ENCODE measurements at regions not wholly inside any gene's neighbourhood (a gene's known extent, or its start where the extent isn't known, plus 50 kb on each side); places are given as distances from the start of the nearest gene placed in this dataset.
"Not testable (repeated sequence)": the region's sequence is repeated elsewhere in the genome, so short reads cannot be mapped to it uniquely, and the experiment has no call there.

DNA sequence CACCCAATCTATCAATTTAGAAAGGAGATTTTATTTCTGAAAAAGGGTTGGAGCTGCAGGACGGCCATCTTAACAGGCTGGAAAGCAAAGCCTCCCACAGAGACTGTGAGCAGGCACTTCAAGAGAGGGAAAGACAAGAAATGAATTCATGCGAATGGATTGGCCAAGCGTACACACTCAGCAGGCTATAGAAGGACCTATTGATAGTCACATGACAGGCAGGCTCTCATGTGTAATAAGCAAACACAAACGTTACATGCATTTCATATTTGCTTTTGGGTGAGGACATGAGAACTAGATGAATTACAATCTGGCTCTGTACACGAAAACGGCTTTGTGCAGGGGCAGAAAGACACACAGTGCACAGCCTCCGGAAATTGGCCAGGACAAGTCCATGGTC, 83.9 kb upstream of the GOLGA6L6 start:
- DNase-seq (ENCODE audit: low read depth in 4 of 4, low spot score in 1 of 4), result not testable (repeated sequence)

DNA sequence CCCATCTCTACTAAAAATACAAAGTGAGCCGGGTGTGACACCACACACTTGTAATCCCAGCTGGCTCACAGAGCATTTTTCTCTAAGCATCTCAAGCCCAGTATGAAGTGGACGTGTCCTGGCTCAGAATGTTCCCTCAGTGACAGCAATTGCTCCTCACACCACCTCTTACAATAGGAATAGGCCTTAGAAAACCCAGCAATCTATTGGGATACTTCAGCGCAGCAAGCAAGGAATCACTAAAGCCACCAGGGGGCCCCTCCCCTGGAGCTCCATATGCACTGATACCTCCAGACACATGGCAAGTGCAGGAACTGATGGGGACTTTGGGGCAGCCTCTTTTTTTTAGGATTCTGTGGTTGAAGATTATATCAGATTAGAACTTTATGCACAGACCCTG, 82.5 kb upstream of the GOLGA6L6 start:
- peak in 1 of 4 experiments; percentile 24 for DNase-seq (ENCODE audit: low read depth in 4 of 4, low spot score in 1 of 4)

DNA sequence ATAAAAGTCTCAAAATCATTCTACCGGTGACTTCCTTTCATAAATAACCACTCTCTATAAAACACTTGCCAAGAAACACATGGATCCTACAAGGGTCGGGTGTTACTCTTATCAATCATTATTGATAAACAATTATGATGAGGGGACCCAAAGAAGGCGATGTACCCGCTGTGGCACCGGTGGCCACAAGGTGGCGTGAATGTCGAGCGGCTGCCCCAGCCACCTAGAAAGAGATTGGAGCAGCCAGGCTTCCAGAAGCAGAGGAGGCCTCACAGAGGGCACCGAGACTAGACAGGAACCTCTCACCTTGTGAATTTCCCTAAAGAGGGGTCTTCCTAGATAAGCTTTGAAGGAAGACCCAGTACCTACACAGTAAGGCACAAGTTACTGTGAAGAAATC, 80.5 kb upstream of the GOLGA6L6 start:
- not testable (repeated sequence) for DNase-seq (ENCODE audit: low read depth in 4 of 4, low spot score in 1 of 4)

- not testable (repeated sequence) for DNase-seq (ENCODE audit: low read depth in 4 of 4, low spot score in 1 of 4)
Observed at GRCh38 chr15:20614549-20614948, 72.9 kb upstream of the GOLGA6L6 start.

GRCh38 chr15:20612796-20613195, 71.2 kb upstream of the GOLGA6L6 start:
- not testable (repeated sequence) for DNase-seq (ENCODE audit: low read depth in 4 of 4, low spot score in 1 of 4)

DNA sequence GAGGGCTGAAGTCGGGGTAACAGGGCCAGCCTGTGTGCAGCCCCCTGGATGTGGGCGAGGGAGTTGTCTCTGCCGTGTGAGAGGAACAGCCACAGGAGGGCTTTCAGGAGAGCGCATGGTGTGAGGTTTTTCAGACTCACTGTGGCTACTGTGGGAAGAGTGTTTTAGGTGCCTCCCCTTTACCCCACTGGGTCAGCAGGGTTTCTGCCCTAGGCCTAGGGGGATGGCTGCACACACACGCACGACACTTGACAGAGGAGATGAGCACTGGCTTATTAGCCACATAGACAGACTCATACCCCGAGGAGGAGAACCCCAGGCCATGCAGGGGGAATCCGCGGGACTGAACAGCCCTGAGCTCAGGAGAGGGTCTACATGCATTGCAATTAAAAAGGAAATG, 70.8 kb upstream of the GOLGA6L6 start:
- DNase-seq (ENCODE audit: low read depth in 4 of 4, low spot score in 1 of 4), result not testable (repeated sequence)

DNA sequence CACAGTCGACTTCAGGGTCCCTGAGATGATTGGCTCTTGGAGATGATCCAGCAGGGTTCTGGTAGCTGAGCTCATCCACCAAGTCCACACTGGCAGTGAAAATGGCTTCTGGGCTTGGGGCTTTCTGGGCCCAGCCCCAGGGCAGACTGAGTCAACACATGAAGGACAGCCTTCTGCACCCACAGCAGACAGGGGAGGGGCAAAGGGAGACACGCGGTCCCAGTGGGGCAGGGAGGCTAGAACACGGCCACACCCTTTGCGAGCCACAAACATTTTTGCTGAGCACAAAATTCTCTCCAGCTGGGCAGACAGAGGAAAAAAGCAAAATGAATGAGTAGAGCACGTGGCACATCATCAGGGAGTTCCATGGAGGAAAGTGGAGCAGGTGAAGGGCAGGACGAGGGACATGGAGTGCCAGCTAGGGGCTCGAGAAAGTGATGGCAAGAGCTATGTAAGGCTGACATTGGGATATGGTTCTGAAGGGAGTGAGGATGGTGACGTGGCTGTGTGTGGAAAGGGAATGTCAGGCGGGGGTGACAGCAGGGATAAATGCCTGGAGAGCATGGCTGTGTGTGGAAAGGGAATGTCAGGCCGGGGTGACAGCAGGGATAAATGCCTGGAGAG, 70.2 kb upstream of the GOLGA6L6 start:
- not testable (repeated sequence) for DNase-seq (ENCODE audit: low read depth in 4 of 4, low spot score in 1 of 4)

DNA sequence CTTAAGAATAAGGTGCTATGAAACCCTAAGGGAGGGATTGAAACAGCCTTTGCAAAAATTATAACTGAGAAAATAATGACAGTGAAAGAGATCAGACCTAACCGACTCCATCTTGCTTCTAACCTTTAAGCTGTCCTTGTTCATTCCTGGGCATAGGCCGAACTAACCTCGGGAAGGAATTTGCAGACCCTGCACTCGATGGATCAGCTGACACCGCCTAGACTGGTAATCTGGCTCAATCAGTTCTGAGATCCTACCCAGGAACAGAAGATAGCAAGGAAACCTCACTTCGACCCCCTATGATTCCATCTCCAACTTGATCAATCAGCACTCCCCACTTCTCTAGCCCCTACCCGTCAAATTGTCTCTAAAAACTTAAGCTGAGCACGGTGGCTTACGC, 66.6 kb upstream of the GOLGA6L6 start:
- DNase-seq (ENCODE audit: low read depth in 4 of 4, low spot score in 1 of 4), result not testable (repeated sequence)

DNA sequence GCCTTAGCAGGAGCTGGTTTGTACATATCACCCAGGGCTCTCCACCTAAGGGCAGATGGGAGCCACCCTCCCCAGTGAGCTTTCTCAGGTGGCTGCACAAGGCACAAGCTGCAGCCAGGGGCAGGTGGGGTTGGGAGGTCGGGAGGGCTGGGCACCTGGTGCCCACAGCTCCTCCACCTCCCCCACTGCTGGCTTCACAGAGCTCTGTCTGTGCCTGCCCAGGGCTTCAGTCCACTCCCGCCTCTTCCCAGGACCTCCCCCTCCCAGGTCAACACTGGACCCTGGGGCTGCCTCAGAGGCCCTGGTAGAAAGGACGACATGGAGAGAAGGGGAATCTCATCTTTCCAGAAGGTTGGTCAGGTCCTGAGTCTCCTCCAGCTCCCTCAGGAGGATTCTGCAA, 55.6 kb upstream of the GOLGA6L6 start:
- DNase-seq (ENCODE audit: low read depth in 4 of 4, low spot score in 1 of 4), result not testable (repeated sequence)

DNA sequence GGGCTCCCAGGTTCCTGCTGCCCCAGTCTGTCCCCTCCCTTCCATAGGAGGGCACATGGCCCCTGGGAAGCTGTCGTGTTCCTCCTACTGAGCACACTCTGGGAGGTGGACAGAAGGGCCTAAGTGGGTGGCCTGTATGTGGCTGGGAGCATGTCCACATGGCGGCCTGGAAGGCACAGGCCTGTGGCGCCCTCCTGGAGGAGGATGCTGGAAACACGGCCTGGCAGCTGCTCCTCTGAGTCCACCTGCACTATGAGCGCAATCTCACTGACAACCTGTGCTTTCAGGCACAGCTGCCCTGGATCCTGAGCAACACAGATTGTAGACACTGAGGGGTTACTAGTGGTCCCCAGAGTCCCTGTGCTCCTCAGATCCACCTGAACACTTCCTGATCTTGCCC, 52.6 kb upstream of the GOLGA6L6 start:
- not testable (repeated sequence) for DNase-seq (ENCODE audit: low read depth in 4 of 4, low spot score in 1 of 4)

DNA sequence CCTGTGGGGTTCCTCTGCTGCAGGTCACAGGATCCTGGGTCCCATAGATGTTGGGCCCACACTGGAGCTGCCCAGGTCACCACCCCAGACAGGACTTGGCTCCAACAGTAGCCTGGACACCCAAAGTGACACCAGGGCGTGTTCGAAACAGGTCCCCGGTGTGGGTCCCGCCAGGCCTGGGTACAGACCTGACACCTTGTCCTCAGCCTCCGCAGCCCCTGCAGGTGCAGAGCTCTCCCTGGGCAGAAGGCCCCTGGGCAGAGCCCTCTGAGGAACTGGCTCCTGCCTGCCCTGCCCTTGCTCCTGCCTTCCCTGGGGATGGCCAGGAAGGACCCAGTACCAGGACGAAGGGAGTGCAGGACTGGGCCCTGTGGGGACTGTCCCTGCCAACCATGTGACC, 50.3 kb upstream of the GOLGA6L6 start:
- not testable (repeated sequence) for DNase-seq (ENCODE audit: low read depth in 4 of 4, low spot score in 1 of 4)
